ENCODE measurements at regions not wholly inside any gene's neighbourhood (a gene's known extent, or its start where the extent isn't known, plus 50 kb on each side); places are given as distances from the start of the nearest gene placed in this dataset.

GRCh38 chr1:57599236-57599994, 175.6 kb upstream of the DAB1 start:
- no peak overlapping the region for H3K27ac ChIP-seq (ENCODE audit: low read depth, low read length)

GRCh38 chr1:57597036-57597435, 173.2 kb upstream of the DAB1 start:
- no peaks in the 10 kb centered on the region for H4K20me1 ChIP-seq (ENCODE audit: insufficient read depth, low read length)
- H3K27ac ChIP-seq (ENCODE audit: low read depth, low read length): no peak overlapping the region
- H2AFZ ChIP-seq (ENCODE audit: low read length): no peak overlapping the region
- no peak for DNase-seq (ENCODE audit: insufficient read length, low spot score, missing footprints)
- TF ChIP-seq, protein P1, sequence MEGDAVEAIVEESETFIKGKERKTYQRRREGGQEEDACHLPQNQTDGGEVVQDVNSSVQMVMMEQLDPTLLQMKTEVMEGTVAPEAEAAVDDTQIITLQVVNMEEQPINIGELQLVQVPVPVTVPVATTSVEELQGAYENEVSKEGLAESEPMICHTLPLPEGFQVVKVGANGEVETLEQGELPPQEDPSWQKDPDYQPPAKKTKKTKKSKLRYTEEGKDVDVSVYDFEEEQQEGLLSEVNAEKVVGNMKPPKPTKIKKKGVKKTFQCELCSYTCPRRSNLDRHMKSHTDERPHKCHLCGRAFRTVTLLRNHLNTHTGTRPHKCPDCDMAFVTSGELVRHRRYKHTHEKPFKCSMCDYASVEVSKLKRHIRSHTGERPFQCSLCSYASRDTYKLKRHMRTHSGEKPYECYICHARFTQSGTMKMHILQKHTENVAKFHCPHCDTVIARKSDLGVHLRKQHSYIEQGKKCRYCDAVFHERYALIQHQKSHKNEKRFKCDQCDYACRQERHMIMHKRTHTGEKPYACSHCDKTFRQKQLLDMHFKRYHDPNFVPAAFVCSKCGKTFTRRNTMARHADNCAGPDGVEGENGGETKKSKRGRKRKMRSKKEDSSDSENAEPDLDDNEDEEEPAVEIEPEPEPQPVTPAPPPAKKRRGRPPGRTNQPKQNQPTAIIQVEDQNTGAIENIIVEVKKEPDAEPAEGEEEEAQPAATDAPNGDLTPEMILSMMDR (IDR thresholded peaks at IDR 0.05; ENCODE audit: extremely low read depth, low read depth, low read length): no peak
- H3K79me2 ChIP-seq (ENCODE audit: insufficient read depth, low read length): no peaks in the 10 kb centered on the region
- no peaks in the 10 kb centered on the region for H3K4me1 ChIP-seq (ENCODE audit: insufficient read depth, low read length)
- peaks cover 3% of the 10 kb centered on the region for H3K9me3 ChIP-seq (ENCODE audit: low read depth, low read length)
- H3K27me3 ChIP-seq (ENCODE audit: insufficient read depth, low read length): no peaks in the 10 kb centered on the region
- H3K4me2 ChIP-seq (ENCODE audit: insufficient read depth, low read length): no peak overlapping the region
- H3K4me3 ChIP-seq (ENCODE audit: insufficient read depth, low read length): no peak overlapping the region
- no peaks in the 10 kb centered on the region for H3K36me3 ChIP-seq (ENCODE audit: insufficient read depth, low read length)

More at GRCh38 chr1:57599236-57599994, 175.6 kb upstream of the DAB1 start:
- no peaks in the 10 kb centered on the region for H3K9me3 ChIP-seq (ENCODE audit: low read depth, low read length)
- no peaks in the 10 kb centered on the region for H3K4me1 ChIP-seq (ENCODE audit: insufficient read depth, low read length)
- H3K4me2 ChIP-seq (ENCODE audit: insufficient read depth, low read length): no peak overlapping the region
- TF ChIP-seq, protein P1 (IDR thresholded peaks at IDR 0.05; ENCODE audit: extremely low read depth, low read depth, low read length): no peak
- no peak overlapping the region for H2AFZ ChIP-seq (ENCODE audit: low read length)
- H4K20me1 ChIP-seq (ENCODE audit: insufficient read depth, low read length): no peaks in the 10 kb centered on the region
- H3K79me2 ChIP-seq (ENCODE audit: insufficient read depth, low read length): no peaks in the 10 kb centered on the region
- H3K36me3 ChIP-seq (ENCODE audit: insufficient read depth, low read length): no peaks in the 10 kb centered on the region
- DNase-seq (ENCODE audit: insufficient read length, low spot score, missing footprints): no peak
- H3K4me3 ChIP-seq (ENCODE audit: insufficient read depth, low read length): no peak overlapping the region
- H3K27me3 ChIP-seq (ENCODE audit: insufficient read depth, low read length): no peaks in the 10 kb centered on the region

DNA sequence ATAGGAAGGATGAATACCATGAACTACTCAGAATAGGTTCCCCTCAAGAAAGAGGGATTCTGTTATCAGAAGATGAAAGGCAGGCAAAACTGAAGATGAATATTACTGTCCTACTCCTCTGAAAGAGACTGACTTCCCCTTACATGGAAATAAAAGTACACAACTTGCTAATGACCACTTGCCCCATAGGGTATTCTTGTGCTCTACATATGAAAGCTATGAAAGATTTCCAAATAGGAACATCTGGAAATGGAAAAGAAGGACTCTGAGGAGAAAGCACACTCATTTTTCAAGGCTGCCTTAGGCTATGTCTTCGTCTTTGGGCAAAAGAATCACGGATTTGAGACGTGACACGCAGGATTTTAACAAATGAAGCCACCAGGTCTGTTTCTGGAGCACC, 170.1 kb upstream of the DAB1 start:
- no peak for DNase-seq (ENCODE audit: insufficient read length, low spot score, missing footprints)
- Histone ChIP-seq H3K79me2 (ENCODE audit: insufficient read depth, low read length) (no peaks in the 10 kb centered on the region), H2AFZ (ENCODE audit: low read length) (no peak overlapping the region), H3K4me1 (ENCODE audit: insufficient read depth, low read length) (no peaks in the 10 kb centered on the region), H3K4me3 (ENCODE audit: insufficient read depth, low read length) (no peak overlapping the region), H3K4me2 (ENCODE audit: insufficient read depth, low read length) (no peak overlapping the region), H3K36me3 (ENCODE audit: insufficient read depth, low read length) (no peaks in the 10 kb centered on the region), H3K27ac (ENCODE audit: low read depth, low read length) (no peak overlapping the region), H3K9me3 (ENCODE audit: low read depth, low read length) (peaks cover 3% of the 10 kb centered on the region), H4K20me1 (ENCODE audit: insufficient read depth, low read length) (no peaks in the 10 kb centered on the region), H3K27me3 (ENCODE audit: insufficient read depth, low read length) (no peaks in the 10 kb centered on the region)
- TF ChIP-seq, protein P1 (IDR thresholded peaks at IDR 0.05; ENCODE audit: extremely low read depth, low read depth, low read length): no peak

DNA sequence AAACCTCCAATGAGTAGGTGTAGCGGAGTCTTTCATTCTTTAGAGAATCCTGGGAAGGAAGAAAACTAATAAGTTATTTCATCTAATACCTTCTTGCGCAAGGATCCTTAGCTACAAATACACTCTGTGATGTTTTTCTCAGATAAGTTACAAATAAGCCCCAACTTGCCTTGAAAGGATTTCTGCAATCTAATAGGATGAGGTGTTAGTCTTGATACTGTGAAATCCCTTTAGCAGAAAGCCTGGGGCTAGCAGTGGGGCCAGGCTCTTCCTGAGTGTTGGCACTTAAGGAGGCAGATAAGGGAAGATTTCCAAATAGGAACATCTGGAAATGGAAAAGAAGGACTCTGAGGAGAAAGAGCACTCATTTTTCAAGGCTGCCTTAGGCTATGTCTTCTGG, 168.0 kb upstream of the DAB1 start:
- no peak for DNase-seq (ENCODE audit: insufficient read length, low spot score, missing footprints)
- Histone ChIP-seq H3K27me3 (ENCODE audit: insufficient read depth, low read length) (no peaks in the 10 kb centered on the region), H2AFZ (ENCODE audit: low read length) (no peak overlapping the region), H3K4me3 (ENCODE audit: insufficient read depth, low read length) (no peak overlapping the region), H3K79me2 (ENCODE audit: insufficient read depth, low read length) (no peaks in the 10 kb centered on the region), H4K20me1 (ENCODE audit: insufficient read depth, low read length) (no peaks in the 10 kb centered on the region), H3K36me3 (ENCODE audit: insufficient read depth, low read length) (no peaks in the 10 kb centered on the region), H3K4me2 (ENCODE audit: insufficient read depth, low read length) (no peak overlapping the region), H3K27ac (ENCODE audit: low read depth, low read length) (no peak overlapping the region), H3K9me3 (ENCODE audit: low read depth, low read length) (peaks cover 3% of the 10 kb centered on the region), H3K4me1 (ENCODE audit: insufficient read depth, low read length) (no peaks in the 10 kb centered on the region)
- TF ChIP-seq, protein P1 (IDR thresholded peaks at IDR 0.05; ENCODE audit: extremely low read depth, low read depth, low read length): no peak
